ENCODE measurements at regions not wholly inside any gene's neighbourhood (a gene's known extent, or its start where the extent isn't known, plus 50 kb on each side); places are given as distances from the start of the nearest gene placed in this dataset.

GRCh38 chr1:219664310-219665029 lies 51.6 kb upstream of the ZC3H11B start:
- H3K27ac Mint-ChIP-seq: no peak overlapping the region
- no peaks in the 10 kb centered on the region for H3K4me1 Mint-ChIP-seq
- H3K9me3 Mint-ChIP-seq: peaks cover 2% of the 10 kb centered on the region
- DNase-seq: no peak
- no peak overlapping the region for H3K4me3 Mint-ChIP-seq
- H3K36me3 Mint-ChIP-seq: no peaks in the 10 kb centered on the region
- H3K27me3 Mint-ChIP-seq: peaks cover 32% of the 10 kb centered on the region
